GM12872 (cell line): ENCODE measurements at regions not wholly inside any gene's neighbourhood (a gene's known extent, or its start where the extent isn't known, plus 50 kb on each side); places are given as distances from the start of the nearest gene placed in this dataset.

Experiments
- CTCF ChIP-seq: IDR thresholded peaks from 3 replicates; pipeline ENCODE4 v1.5.1; 2011; ENCODE audit warnings: low read depth, mild to moderate bottlenecking, low read length, moderate library complexity; ENCODE audit not compliant: insufficient read depth

- no peak for TF ChIP-seq CTCF
Observed at GRCh38 chr13:40388617-40389016, 277.8 kb downstream of the FOXO1 start.

- no peak for TF ChIP-seq CTCF
Observed at GRCh38 chr13:40389081-40389641, 277.3 kb downstream of the FOXO1 start.

- no peak for TF ChIP-seq CTCF
Observed at GRCh38 chr13:40390401-40390916, 276.0 kb downstream of the FOXO1 start.

- no peak for TF ChIP-seq CTCF
Observed at GRCh38 chr13:40391788-40392187, 274.7 kb downstream of the FOXO1 start.

GRCh38 chr13:40394304-40394985 is 272.0 kb downstream of the FOXO1 start:
- TF ChIP-seq CTCF = no peak

- no peak for TF ChIP-seq CTCF
Observed at GRCh38 chr13:40398065-40398464, 268.4 kb downstream of the FOXO1 start.

- TF ChIP-seq CTCF = no peak
Observed at GRCh38 chr13:40399756-40400155, 266.7 kb downstream of the FOXO1 start.
